NCI-H446 treated with DMSO at 0.1 percent for 48 hours (cell line): ENCODE measurements at regions not wholly inside any gene's neighbourhood (a gene's known extent, or its start where the extent isn't known, plus 50 kb on each side); places are given as distances from the start of the nearest gene placed in this dataset.
"Not testable (repeated sequence)": the region's sequence is repeated elsewhere in the genome, so short reads cannot be mapped to it uniquely, and the experiment has no call there.

Experiments
- DNase-seq: peaks from one replicate; lab custom pipeline; 2025; lab: John Stamatoyannopoulos, UW

GRCh38 chr5:56686337-56687195, 128.8 kb upstream of the MAP3K1 start:
- DNase-seq = no peak

GRCh38 chr5:56685503-56686217, 129.7 kb upstream of the MAP3K1 start:
- DNase-seq = no peak

- DNase-seq = no peak
These were observed 131.2 kb upstream of the MAP3K1 start for GRCh38 chr5:56684159-56684558.

DNA sequence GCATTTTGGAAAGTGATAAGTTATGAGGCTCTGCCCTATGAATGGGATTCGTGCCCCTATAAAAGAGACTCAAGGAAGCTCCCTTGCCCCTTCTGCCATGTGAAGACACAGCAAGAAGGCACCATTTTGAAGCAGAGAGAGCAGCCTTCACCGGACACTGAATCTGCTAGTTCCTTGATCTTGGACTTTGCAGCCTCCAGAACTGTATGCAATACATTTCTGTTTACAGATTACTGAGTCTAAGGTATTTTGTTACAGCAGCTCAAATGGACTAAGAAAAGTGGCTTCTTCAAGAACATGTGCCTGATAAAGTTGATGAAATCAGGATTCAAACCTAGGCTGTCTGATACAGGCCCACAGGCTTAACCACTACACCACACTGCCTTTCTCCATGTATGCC, 131.6 kb upstream of the MAP3K1 start:
- DNase-seq = no peak

GRCh38 chr5:56683281-56683680, 132.1 kb upstream of the MAP3K1 start:
- DNase-seq = no peak

GRCh38 chr5:56681346-56681745, 134.0 kb upstream of the MAP3K1 start:
- no peak for DNase-seq

- no peak for DNase-seq
These were observed 134.6 kb upstream of the MAP3K1 start for GRCh38 chr5:56680731-56681130.

DNA sequence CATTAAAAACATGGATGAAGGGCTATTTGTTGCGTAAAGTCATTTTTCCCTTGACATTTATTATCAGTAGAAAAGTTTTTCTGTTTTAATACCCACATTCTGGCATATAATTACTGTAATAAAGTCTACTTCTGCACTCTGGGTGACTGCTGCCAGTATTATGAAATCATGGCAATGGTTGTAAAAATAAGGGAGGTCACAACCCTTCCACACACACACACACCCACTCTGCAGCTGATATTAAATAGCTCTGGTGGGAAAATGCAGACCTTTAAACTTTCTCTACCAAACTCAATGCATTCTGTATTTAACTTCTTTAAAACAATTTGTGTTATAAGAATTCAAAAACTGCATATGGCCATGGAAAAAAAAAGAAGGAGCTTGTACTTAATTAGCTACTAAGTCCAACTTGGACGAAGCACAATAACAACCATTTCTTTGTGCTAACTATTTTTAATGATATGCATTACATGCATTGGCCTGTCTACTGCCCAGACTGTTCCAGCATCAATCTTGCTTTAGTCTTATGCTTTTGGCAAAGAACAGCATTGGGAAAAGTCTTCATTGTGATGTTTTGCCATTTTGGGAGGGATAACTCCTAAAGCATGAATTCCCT, 137.6 kb upstream of the MAP3K1 start:
- no peak for DNase-seq

- no peak for DNase-seq
These were observed 139.1 kb upstream of the MAP3K1 start for GRCh38 chr5:56676091-56676768.

DNA sequence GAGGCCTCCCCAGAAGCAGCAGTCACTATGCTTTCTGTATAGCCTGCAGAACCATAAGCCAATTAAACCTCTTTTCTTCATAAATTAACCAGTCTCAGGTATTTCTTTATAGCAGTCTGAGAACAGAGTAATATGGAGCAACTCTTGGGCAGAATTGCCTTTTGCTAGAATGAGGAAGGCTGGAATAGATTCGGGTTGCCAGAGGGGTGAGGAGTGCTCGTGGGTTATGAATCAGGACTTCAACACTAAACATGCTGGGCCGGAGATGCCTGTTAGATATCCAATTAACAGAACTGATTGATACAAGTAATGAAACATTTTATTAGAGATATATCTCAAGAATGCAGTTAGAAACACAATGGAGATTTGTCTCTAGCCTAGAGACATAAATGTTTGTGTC, 140.9 kb upstream of the MAP3K1 start:
- DNase-seq = no peak

- no peak for DNase-seq
These were observed 142.2 kb upstream of the MAP3K1 start for GRCh38 chr5:56673171-56673570.

DNA sequence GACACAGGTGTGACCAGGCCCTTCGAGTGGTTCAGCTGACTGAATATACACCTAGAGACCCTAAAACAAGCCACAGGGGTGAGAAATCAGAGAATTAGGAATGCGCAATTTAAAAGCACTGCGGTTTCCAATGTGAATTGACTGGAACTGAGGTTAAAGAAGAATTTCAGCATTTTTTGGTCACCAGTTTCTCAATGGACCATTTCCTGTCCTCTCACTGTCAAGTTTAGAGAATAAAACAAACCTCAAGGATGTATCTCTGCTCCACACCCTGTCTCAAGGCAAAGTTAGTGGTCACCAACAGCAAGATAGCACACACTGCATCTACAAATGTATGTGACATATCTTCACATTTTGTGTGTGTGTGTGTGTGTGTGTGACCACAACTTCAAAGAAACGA, 143.8 kb upstream of the MAP3K1 start:
- no peak for DNase-seq

DNA sequence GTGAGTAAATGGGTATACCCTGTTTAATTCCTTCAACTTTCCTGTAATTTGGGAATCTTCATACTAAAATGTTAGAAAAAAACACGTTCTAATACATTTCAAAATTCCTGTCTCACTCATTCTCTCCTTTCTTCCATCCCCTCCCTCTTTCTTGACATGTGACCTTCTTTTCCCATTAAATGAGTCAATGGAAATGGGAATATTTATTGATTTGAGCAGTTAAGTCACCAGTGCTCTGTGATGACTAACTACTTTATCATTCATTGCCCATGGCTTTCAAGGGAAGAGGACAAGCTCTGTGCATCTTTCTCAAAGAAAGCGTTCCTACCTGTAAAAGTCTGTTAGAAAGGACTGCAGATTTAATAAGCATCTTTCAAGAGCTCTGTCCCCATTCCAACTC, 144.4 kb upstream of the MAP3K1 start:
- DNase-seq = no peak

GRCh38 chr5:56669534-56670483, 145.5 kb upstream of the MAP3K1 start:
- DNase-seq = no peak

GRCh38 chr5:56668996-56669395, 146.4 kb upstream of the MAP3K1 start:
- no peak for DNase-seq

- no peak for DNase-seq
These were observed 147.7 kb upstream of the MAP3K1 start for GRCh38 chr5:56667692-56668091.

- no peak for DNase-seq
These were observed 148.4 kb upstream of the MAP3K1 start for GRCh38 chr5:56666901-56667300.

GRCh38 chr5:56665117-56665516, 150.2 kb upstream of the MAP3K1 start:
- DNase-seq = not testable (repeated sequence)

DNA sequence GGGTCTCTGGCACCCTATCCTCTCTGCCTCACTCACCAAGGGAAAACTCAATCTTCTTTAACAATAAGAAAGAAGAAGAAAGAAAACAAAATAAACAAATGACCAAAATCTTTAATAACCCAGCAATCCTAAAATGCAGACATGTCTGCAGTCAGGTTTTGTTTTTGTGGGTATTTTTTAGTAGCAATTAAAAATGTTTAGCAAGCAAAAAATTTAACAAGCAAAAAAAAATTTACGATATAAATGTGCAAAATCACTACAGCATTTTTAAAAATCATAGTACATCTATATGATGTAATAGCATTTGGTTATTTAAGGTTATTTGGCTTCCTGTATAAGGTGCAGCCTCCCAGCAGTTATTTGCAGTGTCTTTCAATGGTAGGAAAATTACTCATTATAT, 151.3 kb upstream of the MAP3K1 start:
- no peak for DNase-seq

DNA sequence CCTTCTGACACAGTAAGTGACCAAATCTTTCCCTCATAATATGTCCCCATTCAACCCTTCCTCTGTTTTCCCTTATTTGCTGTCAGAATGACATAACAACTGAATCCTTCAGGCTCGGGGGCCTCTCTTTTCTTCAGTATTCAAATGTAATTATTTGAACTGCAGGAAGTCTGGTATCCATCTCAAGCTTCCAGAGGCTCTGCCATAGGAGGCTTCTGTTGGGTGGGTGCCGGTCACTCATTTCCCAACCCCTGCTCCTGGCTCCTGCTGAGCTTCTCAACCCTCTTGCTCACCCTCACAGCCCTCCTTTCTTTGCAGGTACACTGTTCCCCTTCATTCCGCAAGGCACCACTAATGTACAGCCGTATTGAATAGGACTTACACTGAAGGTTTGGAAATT, 151.8 kb upstream of the MAP3K1 start:
- DNase-seq = no peak

DNA sequence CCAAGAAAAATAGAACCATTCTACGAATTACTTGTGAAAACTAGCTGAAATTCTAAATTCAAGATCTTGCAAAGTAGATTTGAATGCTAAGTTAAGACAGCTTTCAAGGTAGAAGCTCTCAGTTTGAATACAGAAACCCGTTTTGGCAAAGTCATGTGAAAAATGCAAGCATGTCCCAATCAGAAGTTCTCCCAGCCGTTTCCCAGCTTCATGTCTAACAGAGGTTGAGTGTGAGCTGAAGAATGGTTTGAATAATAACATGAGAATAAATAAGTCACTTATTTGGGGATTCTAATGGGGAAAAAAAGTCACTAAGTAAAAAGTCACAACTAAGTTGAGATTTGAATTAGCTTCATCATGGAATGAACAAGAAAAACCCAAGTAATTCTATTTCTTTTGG, 152.5 kb upstream of the MAP3K1 start:
- DNase-seq = no peak
